HG03159 (cell line): ENCODE measurements at regions not wholly inside any gene's neighbourhood (a gene's known extent, or its start where the extent isn't known, plus 50 kb on each side); places are given as distances from the start of the nearest gene placed in this dataset.

Source experiments
- ATAC-seq: cut with Tn5 transposase; IDR thresholded peaks from one replicate; pipeline ENCODE4 v1.9.1; 2021; ENCODE audit warnings: mild to moderate bottlenecking, moderate library complexity; ENCODE audit not compliant: unreplicated experiment

DNA sequence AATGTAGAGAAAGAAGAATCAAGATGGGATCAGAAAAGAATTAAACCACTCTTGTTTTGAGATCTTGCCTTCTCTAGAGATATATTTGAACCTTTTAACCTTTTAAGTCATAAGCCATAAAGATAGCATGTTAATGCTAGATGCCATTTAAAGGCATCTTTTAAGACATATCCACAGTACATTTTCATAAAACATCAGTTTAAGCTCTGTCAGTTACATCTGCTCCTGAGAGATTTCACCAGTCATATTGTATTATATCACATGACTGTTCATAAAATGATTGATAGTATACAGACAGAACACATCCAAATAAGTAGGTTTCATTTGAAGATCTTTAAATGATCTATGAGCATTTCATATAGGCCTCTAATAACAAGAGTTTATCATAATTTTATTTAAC is 1238.5 kb downstream of the SLC16A7 start:
- ATAC-seq = no peak

DNA sequence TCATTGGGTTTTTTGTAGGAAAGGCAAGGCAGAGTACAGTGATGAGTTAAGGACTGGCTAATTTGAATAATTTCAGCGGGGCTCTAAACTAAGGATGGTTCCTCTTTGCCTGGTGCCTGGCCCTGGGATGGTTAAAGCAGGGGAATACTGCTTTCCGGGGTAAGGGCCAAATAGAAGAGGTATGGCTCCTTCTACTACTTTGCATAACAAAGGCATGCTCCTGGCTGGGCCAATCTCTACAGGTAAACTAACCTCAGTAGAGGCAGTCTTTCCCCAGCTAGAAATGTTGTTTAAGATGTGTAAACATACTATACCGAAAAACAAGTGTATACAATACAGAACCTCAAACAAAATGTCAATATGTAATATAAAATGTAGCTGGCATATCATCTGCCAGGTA is 1239.0 kb downstream of the SLC16A7 start:
- ATAC-seq = no peak

DNA sequence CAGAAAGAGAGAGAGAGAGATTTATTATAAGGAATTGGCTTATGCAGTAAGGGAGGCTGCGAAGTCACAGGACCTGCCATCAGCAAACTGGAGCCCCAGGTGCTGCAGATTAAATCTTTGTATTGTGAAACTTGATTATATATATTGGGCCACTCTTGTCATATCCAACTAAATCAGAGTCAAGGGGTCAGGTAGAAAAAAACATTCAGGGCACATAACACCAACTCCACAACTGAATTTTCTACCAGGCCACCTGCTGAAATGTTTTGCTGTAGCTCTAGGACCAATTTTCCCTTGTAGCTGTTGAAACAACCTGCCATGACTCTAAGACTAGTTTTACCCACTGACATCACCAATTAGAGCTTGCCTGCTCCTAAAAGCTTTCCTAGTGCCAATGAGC is 1240.8 kb downstream of the SLC16A7 start:
- ATAC-seq = no peak

GRCh38 chr12:60842181-60842580 is 1246.4 kb downstream of the SLC16A7 start:
- no peak for ATAC-seq

GRCh38 chr12:60844101-60844500 is 1248.3 kb downstream of the SLC16A7 start:
- no peak for ATAC-seq

DNA sequence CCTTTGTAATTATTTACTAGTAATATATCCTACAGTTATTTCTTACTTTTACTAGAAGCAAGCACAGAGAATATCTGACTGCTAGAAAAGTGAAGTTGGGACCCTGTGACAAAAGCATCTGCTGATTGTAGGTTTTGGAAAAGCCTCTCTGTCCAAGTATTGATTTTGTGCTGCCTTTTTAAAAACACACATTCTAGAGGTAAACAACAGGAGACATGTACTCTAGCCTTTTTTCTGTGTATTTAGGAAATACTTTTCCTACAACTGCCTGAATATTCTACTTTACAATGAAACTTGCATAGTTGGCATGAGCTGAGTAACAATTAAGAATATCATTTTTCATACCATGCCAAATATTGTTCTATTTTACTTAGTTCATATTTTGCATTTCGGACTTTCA is 1249.0 kb downstream of the SLC16A7 start:
- ATAC-seq = no peak

- no peak for ATAC-seq
These were observed 1249.9 kb downstream of the SLC16A7 start for GRCh38 chr12:60845696-60846095.

GRCh38 chr12:60847281-60847680 is 1251.5 kb downstream of the SLC16A7 start:
- no peak for ATAC-seq

- no peak for ATAC-seq
These were observed 1253.9 kb downstream of the SLC16A7 start for GRCh38 chr12:60849723-60850122.

GRCh38 chr12:60853407-60853806 is 1257.6 kb downstream of the SLC16A7 start:
- ATAC-seq = no peak

GRCh38 chr12:60863421-60863820 is 1267.6 kb downstream of the SLC16A7 start:
- no peak for ATAC-seq

DNA sequence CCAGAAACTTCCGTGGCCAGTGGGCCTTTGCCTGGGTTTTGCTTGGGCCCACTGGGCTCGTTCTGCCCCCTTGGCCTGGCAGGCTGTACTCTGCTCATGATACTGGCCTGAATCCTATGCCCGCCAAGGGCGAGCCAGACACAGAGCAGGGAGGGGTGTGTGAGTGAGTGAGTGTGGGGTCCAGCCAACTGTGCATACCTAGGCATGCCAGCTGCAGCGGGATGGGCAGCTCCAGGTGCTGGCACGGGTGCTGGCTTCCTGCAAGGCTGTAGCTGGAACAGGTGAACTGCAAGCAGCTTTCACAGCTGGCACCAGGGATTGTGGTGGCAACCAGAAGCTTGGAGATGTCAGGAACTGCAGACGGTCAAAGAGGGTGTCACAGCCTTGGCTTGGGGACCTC is 1276.4 kb downstream of the SLC16A7 start:
- no peak for ATAC-seq

GRCh38 chr12:60872850-60873713 is 1277.3 kb downstream of the SLC16A7 start:
- ATAC-seq = no peak

DNA sequence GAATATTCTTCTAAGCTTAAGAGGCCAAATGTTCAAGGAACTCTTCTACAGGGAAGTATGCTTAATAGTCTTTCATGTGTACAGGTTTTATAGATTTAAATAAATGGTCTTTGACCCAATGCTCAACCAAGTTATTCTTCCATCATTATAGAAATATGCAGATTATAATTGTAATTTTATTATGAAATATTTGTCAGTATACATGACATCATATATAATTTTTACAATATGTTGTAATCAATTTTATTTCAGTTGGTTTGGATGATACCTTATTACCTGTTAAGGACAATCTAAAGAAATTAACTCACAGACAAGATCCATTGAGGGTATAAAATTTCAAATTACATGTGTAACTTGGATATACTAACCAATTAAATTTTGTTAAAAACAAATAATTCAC is 1278.3 kb downstream of the SLC16A7 start:
- ATAC-seq = no peak

GRCh38 chr12:60920841-60921495 is 1325.1 kb downstream of the SLC16A7 start:
- no peak for ATAC-seq

GRCh38 chr12:60921541-60921940 is 1325.7 kb downstream of the SLC16A7 start:
- ATAC-seq = no peak

- no peak for ATAC-seq
These were observed 1330.4 kb downstream of the SLC16A7 start for GRCh38 chr12:60926256-60926655.

DNA sequence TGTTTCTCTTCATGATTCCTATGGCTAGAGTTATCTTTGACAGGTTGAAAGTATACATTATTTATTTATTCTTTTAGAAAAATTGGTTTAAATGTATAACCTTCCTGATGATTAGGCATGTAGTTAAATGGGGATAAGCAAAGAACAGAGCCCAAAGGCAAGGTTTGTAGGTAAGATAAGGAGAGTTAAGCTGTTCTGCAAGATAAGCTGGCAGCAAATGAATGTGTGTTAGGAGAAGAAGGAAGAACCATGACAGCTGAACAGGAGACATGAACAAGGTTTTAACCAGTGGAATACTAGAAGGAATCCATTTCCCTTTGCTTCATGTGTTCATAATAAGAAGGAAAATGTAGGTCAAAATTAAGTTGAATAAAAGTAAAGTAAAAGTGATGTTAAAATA is 1330.1 kb upstream of the USP15 start:
- ATAC-seq = no peak

DNA sequence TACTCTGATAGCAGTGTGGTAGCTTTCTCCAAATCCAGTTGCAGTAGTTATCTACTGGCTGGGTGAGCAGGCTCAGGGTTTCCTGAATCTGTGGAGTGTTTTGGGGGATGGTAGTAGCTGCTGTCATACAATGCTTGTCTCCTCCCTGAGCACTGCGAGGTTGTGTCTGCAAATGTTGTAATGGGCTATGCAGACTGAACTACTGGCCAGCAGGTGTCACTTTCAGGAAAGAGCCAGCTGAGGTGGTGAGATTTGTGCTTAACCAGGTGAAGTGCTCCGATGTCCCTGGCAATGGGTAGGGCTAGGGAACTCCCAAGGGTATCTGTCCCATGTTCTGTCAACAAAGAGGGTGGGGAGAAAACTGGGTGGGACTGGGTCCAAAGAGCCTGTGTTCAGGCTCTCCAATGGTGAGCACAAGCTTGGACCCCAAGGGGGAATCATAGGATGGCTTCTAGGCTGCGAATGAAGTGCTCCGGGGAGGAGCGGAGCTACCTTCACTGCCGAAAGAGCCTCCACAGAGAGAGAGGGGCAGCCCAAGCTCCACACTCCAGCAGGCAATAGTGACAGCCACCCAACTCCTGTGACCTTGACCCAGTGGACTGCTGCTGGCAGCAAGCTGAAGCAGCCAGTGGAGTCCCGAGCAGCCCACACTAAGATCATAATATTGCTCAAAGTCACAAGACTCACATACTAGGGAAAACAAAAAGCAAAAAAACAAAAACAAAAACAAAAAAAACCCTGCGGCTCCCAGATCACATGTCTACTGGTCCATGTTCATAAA is 1324.0 kb upstream of the USP15 start:
- ATAC-seq = no peak

- ATAC-seq = no peak
These were observed 1312.7 kb upstream of the USP15 start for GRCh38 chr12:60947533-60947932.

- ATAC-seq = no peak
These were observed 1293.1 kb upstream of the USP15 start for GRCh38 chr12:60967128-60967527.

DNA sequence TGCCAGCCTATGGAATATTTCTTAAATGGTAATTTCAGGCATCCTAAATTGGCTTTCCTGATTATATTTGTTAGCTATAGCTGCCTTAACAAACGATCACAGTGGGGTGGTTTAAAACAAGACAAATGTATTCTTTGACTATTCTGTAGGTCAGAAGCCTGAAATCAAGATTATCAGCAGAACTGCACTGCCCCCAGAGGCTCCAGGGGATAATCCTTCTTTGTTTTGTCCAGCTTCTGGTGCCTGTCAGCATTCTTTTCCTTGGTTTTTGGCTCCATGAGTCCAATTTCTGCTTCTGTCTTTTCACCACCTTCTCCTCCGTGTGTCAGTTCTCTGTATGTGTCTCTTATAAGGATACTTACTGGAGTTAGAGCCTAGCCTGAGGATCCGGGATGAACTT is 1282.2 kb upstream of the USP15 start:
- no peak for ATAC-seq
